HEK293 (cell line): ENCODE measurements at regions not wholly inside any gene's neighbourhood (a gene's known extent, or its start where the extent isn't known, plus 50 kb on each side); places are given as distances from the start of the nearest gene placed in this dataset.

Experiments used
- CTCF ChIA-PET: fragments of 350-600 bp; formaldehyde crosslinking; extraction: SDS; loops from one replicate; lab custom pipeline; 2021; ENCODE audit warnings: antibody characterized with exemption; lab: Yijun Ruan, JAX
- POLR2A ChIA-PET: fragments of 300-600 bp; formaldehyde crosslinking; extraction: SDS; loops from one replicate; lab custom pipeline; 2020; ENCODE audit warnings: antibody characterized with exemption, inconsistent platforms; lab: Yijun Ruan, JAX
- H3K27ac ChIP-seq: fragments of 200-500 bp; sonication (Bioruptor generic); 2 replicates; pipeline ENCODE4 v1.5.1; 2014; ENCODE audit warnings: low read depth, low read length, control low read depth, inconsistent platforms; ENCODE audit errors: extremely low read depth
- H3K36me3 ChIP-seq, 2 experiments: fragments of 200-500 bp in 1 of 2; sonication (Bioruptor generic) in 1 of 2; 1 replicate in 1 of 2; 2 replicates in 1 of 2; pipeline ENCODE4 v1.5.1; 2014 to 2017; ENCODE audit warnings: inconsistent platforms in 2 of 2, low read length in 2 of 2; ENCODE audit not compliant: control insufficient read depth in 2 of 2, insufficient read depth in 1 of 2
- H3K4me1 ChIP-seq: fragments of 200-500 bp; sonication (Bioruptor generic); 2 replicates; pipeline ENCODE4 v1.5.1; 2014; ENCODE audit warnings: mild to moderate bottlenecking, low read length, inconsistent platforms; ENCODE audit not compliant: control insufficient read depth, insufficient read depth
- H3K4me3 ChIP-seq: 2 replicates; pipeline ENCODE4 v1.5.1; 2011; ENCODE audit warnings: low read depth, mild to moderate bottlenecking, control low read depth, low read length, moderate library complexity
- H3K9me3 ChIP-seq: fragments of 200-500 bp; sonication (Bioruptor generic); 2 replicates; pipeline ENCODE4 v1.5.1; 2014; ENCODE audit warnings: low read depth, low read length, inconsistent platforms; ENCODE audit not compliant: control insufficient read depth, insufficient read depth
- BCL6B ChIP-seq: fragments of 450-650 bp; formaldehyde crosslinking; IDR thresholded peaks from 2 replicates; pipeline ENCODE4 v1.5.1; 2017; ENCODE audit warnings: missing biosample characterization, missing genetic modification characterization
- PRDM2 ChIP-seq: fragments of 450-650 bp; formaldehyde crosslinking; IDR thresholded peaks from 2 replicates; pipeline ENCODE4 v1.5.1; 2016; ENCODE audit warnings: missing biosample characterization, missing genetic modification characterization, borderline replicate concordance
- REPIN1 ChIP-seq: fragments of 450-650 bp; formaldehyde crosslinking; IDR thresholded peaks from 2 replicates; pipeline ENCODE4 v1.5.1; 2017; ENCODE audit warnings: missing biosample characterization, missing genetic modification characterization, low read depth
- ZEB2 ChIP-seq: fragments of 450-650 bp; formaldehyde crosslinking; IDR thresholded peaks from 2 replicates; pipeline ENCODE4 v1.5.1; 2016; ENCODE audit warnings: missing biosample characterization, missing genetic modification characterization
- ZNF266 ChIP-seq: fragments of 450-650 bp; formaldehyde crosslinking; IDR thresholded peaks from 2 replicates; pipeline ENCODE4 v1.5.1; 2016; ENCODE audit warnings: missing biosample characterization, missing genetic modification characterization, low read depth
- ZNF501 ChIP-seq: fragments of 450-650 bp; formaldehyde crosslinking; IDR thresholded peaks from 2 replicates; pipeline ENCODE4 v1.5.1; 2016; ENCODE audit warnings: missing biosample characterization, missing genetic modification characterization
- ZNF529 ChIP-seq: fragments of 450-650 bp; formaldehyde crosslinking; IDR thresholded peaks from 2 replicates; pipeline ENCODE4 v1.5.1; 2017; ENCODE audit warnings: missing genetic modification characterization, missing biosample characterization; ENCODE audit not compliant: insufficient replicate concordance
- ZNF555 ChIP-seq: fragments of 450-650 bp; formaldehyde crosslinking; conservative IDR thresholded peaks from 2 replicates; pipeline ENCODE4 v1.5.1; 2017; ENCODE audit warnings: missing biosample characterization, mild to moderate bottlenecking, missing genetic modification characterization, inconsistent platforms
- ZNF558 ChIP-seq: fragments of 450-650 bp; formaldehyde crosslinking; IDR thresholded peaks from 2 replicates; pipeline ENCODE4 v1.5.1; 2016; ENCODE audit warnings: missing biosample characterization, missing genetic modification characterization
- ZNF624 ChIP-seq: fragments of 450-650 bp; formaldehyde crosslinking; IDR thresholded peaks from 2 replicates; pipeline ENCODE4 v1.5.1; 2017; ENCODE audit warnings: missing biosample characterization, missing genetic modification characterization
- ZNF629 ChIP-seq: fragments of 450-650 bp; formaldehyde crosslinking; IDR thresholded peaks from 2 replicates; pipeline ENCODE4 v1.5.1; 2017; ENCODE audit warnings: missing biosample characterization, missing genetic modification characterization
- ZNF645 ChIP-seq: fragments of 450-650 bp; formaldehyde crosslinking; IDR thresholded peaks from 2 replicates; pipeline ENCODE4; 2016; ENCODE audit warnings: missing biosample characterization, missing genetic modification characterization
- ZNF785 ChIP-seq: fragments of 450-650 bp; formaldehyde crosslinking; IDR thresholded peaks from 2 replicates; pipeline ENCODE4 v1.5.1; 2016; ENCODE audit warnings: missing biosample characterization, missing genetic modification characterization
- ZSCAN4 ChIP-seq: fragments of 450-650 bp; formaldehyde crosslinking; IDR thresholded peaks from 2 replicates; pipeline ENCODE4 v1.5.1; 2017; ENCODE audit warnings: missing biosample characterization, missing genetic modification characterization
- ZSCAN5A ChIP-seq: fragments of 450-650 bp; formaldehyde crosslinking; IDR thresholded peaks from 2 replicates; pipeline ENCODE4 v1.5.1; 2016; ENCODE audit warnings: missing biosample characterization, missing genetic modification characterization

GRCh38 chr1:191852907-191853306 is 305.4 kb upstream of the RGS18 start (continued):
- TF ChIP-seq PRDM2 (no peak), ZNF785 (no peak)

GRCh38 chr1:191857600-191857999 is 300.7 kb upstream of the RGS18 start:
- Histone ChIP-seq H3K4me1 (no peaks in the 10 kb centered on the region), H3K27ac (no peak overlapping the region), H3K36me3 (no peaks in the 10 kb centered on the region), H3K4me3 (no peak overlapping the region), H3K9me3 (no peaks in the 10 kb centered on the region)
- POLR2A ChIA-PET = no interaction called here
- CTCF ChIA-PET = no interaction called here
- TF ChIP-seq ZNF529 (tag by site-specific recombination) (no peak), ZEB2 (tag by site-specific recombination) (no peak), ZNF785 (no peak)

- CTCF ChIA-PET = no interaction called here
- no peak overlapping the region for H3K27ac ChIP-seq
- no peak overlapping the region for H3K4me3 ChIP-seq
- no peaks in the 10 kb centered on the region for H3K9me3 ChIP-seq
- TF ChIP-seq BCL6B (tag by site-specific recombination) (no peak), ZNF501 (tag by site-specific recombination) (no peak), ZNF645 (tag by site-specific recombination) (no peak), ZNF266 (no peak), ZNF555 (tag by site-specific recombination) (no peak), ZNF558 (tag by site-specific recombination) (no peak), ZNF624 (tag by site-specific recombination) (no peak), REPIN1 (no peak)
- H3K36me3 ChIP-seq = no peaks in the 10 kb centered on the region
- no peaks in the 10 kb centered on the region for H3K4me1 ChIP-seq
- POLR2A ChIA-PET = no interaction called here
Measured at GRCh38 chr1:191865479-191865878, 292.8 kb upstream of the RGS18 start.

- Histone ChIP-seq H3K9me3 (no peaks in the 10 kb centered on the region), H3K27ac (no peak overlapping the region), H3K4me3 (no peak overlapping the region), H3K36me3 (no peaks in the 10 kb centered on the region), H3K4me1 (no peaks in the 10 kb centered on the region)
- POLR2A ChIA-PET = no interaction called here
- TF ChIP-seq ZSCAN4 (tag by site-specific recombination) = no peak
- TF ChIP-seq ZSCAN5A (tag by site-specific recombination) = no peak
- no peak for TF ChIP-seq ZNF629
- CTCF ChIA-PET = no interaction called here
Measured at GRCh38 chr1:191866155-191866554, 292.1 kb upstream of the RGS18 start.
